ENCODE measurements at regions not wholly inside any gene's neighbourhood (a gene's known extent, or its start where the extent isn't known, plus 50 kb on each side); places are given as distances from the start of the nearest gene placed in this dataset.

- no peak for DNase-seq (ENCODE audit: low read depth in 3 of 3)
Observed at GRCh38 chr1:194280463-194280862, 1094.0 kb upstream of the B3GALT2 start.

DNA sequence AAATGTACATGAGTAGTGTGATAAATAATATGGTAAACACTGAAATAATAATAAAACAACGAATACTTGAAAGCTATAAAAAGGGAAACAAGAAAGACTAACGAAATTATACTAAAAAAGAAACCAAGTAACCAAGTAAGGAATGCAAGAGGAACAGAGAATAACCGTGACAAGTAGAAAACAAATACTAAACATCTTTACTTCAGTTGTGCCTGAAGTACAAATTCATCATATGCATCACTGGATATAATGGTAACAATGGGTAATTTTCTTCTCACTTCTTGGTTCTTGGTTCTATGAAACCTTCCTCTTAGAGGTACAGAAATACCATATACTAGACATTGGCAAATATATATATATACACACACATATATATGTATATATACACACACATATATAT lies 1093.6 kb upstream of the B3GALT2 start:
- no peak for DNase-seq (ENCODE audit: low read depth in 3 of 3)

DNA sequence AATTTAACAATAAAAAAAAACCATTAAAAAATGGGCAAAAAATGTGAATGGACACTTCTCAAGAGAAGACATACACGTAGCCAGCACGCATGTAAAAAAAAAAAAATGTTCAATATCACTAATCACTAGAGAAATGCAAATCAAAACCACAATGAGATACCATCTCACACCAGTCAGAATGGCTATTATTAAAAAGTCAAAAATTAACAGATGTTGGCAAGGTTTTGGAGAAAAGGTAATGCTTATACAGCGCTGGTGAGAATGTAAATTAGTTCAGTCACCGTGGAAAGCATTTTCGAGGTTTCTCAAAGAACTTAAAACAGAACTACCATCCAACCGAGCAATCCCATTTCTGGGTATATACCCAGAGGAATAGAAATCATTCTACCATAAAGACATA lies 1091.5 kb upstream of the B3GALT2 start:
- no peak for DNase-seq (ENCODE audit: low read depth in 3 of 3)

DNA sequence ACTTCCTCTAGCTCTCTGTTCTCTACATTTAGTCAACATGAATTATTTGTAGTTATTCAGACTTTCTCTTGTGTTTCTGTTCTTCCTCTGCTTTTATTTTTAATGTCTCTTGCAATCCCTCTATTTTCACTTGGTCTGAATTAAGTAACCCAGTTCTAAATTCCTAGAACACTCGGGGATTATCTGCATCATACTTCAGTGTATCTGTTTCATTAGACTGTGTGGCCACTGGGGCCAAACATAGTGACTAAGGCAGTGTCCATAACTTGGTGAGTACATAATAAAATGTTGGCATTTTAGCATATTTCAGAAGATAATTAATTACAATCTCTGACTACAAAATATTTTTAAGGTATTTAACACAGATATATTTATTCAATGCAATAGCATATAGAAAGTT lies 1087.2 kb upstream of the B3GALT2 start:
- DNase-seq (ENCODE audit: low read depth in 3 of 3) = no peak

GRCh38 chr1:194268839-194269238 lies 1082.4 kb upstream of the B3GALT2 start:
- no peak for DNase-seq (ENCODE audit: low read depth in 3 of 3)

- no peak for DNase-seq (ENCODE audit: low read depth in 3 of 3)
Observed at GRCh38 chr1:194267021-194267420, 1080.6 kb upstream of the B3GALT2 start.

GRCh38 chr1:194256010-194256409 lies 1069.6 kb upstream of the B3GALT2 start:
- no peak for DNase-seq (ENCODE audit: low read depth in 3 of 3)

DNA sequence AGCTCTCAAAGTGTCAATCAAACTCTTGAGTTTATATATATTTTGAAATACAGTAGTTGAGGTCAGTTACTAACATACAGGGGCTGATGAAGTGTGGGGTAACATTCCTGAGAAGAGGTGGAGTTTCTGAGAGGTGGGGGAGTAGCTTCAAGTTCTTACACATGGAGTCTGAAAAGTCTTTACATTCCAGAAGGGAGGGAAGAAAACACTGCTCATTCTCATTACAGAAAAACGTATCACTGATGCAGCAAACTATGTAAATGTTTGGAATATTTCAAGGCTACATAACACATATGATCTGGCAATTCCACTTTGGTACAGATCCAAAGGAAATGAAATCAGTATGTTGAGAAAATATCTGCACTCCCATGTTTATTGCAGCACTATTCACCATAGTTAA lies 1065.8 kb upstream of the B3GALT2 start:
- no peak for DNase-seq (ENCODE audit: low read depth in 3 of 3)

- no peak for DNase-seq (ENCODE audit: low read depth in 3 of 3)
Observed at GRCh38 chr1:194241215-194241614, 1054.8 kb upstream of the B3GALT2 start.

DNA sequence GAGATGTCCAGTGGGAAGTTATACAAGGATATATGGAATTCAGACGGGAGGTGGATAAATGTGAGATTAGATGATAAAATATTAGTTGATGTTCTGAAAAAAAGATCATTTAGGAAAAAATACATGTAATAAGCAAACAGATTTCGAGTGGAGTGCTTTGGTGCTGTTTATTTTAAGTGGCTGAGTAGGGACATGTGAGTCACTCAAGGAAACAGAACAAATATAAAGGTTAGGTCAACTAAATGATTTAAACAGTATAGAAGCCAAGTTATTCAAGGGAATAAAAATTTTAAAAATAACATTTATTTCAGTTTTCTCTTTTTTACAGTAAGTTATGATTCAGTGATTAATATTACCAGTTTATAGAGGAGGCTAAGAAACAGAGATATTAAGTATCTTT lies 1046.7 kb upstream of the B3GALT2 start:
- no peak for DNase-seq (ENCODE audit: low read depth in 3 of 3)

DNA sequence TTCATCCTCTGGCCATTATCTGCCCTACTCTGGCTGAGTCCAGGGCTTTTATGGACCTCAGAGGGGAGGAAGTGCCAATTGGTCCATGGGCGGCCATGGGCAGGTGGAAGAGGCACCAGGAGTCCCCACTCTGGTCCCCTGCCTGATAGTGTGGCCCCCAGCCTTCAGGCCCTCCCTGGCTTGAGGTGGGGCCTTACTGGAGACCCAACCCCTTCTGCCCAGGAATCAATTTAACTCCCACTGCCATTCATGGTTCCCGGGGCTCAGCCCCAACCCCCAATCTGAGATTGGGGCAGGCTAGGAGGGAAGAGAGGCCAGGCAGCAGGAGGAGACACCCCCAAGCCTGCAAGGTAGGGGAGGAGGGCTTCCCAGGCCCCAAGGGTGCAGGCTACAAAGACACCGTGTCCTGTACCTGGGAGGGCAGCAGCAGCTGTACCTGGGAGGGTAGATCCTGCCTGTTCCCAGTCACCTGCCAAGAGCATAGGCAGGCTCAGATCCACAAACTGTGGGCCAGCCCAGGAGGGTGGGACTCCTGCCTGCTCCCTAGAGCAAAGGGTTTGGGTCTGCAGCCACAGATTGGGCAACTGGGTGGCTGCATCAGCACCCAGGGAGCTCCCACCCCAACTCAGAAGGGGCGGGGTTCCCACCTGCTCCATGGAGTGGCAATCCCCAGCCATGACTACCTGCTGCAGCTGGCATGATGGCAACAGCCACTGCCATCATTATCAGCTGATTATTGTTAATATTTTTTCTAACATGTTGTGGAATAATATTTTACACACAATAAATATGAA lies 1044.1 kb upstream of the B3GALT2 start:
- no peak for DNase-seq (ENCODE audit: low read depth in 3 of 3)

- DNase-seq (ENCODE audit: low read depth in 3 of 3) = no peak
Observed at GRCh38 chr1:194228427-194228826, 1042.0 kb upstream of the B3GALT2 start.

DNA sequence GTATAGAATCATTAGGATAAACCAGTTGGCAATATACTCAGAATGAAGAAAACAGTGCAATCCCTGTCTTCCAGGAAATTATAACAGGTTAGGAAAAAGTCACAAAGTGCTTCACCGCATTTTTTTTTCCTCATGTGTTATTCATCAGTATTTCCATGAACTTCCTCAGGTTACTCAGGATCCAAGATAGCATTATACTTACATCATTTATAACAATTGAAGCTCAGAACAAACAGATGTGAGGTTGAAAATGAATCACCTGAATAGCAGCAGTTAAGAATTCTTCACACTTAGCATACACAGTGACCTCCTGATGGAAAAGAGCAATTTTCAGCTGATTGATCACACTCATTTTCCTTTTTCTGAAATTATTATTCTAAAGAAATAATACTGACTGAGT lies 1040.7 kb upstream of the B3GALT2 start:
- DNase-seq (ENCODE audit: low read depth in 3 of 3) = no peak

DNA sequence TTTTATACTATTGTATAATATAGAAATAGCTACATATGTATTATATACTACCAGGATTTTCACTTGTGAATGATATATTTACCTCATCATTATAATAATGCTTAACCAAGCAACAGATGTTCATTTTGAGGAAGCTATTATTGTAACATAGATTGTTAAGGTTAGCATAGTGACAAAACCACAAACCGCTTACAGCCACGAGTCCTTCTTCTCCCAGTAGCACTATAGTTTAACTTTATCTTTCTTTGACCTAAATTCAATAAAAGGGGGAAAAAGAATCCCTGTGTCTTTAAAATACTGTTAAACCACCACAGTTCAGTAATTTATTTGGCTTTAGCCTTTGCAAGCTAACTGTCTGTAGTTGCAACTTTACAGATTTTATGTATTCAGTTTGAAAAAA lies 1039.4 kb upstream of the B3GALT2 start:
- no peak for DNase-seq (ENCODE audit: low read depth in 3 of 3)

DNA sequence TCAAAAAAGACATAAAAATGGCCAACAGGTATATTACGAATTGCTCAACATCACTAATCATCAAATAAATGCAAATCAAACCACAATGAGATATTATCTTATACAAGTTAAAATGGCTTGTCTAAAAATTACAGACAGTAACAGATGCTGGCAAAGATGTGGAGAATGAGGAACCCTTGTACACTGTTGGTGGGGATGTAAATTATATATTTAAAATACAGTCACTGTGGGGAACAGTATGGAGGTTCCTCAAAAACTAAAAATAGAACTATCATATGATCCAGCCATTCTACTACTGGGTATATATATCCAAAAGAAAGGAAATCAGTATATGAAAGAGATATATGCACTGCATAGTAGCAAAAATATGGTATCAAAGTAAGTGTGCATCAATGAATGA lies 1037.2 kb upstream of the B3GALT2 start:
- no peak for DNase-seq (ENCODE audit: low read depth in 3 of 3)

DNA sequence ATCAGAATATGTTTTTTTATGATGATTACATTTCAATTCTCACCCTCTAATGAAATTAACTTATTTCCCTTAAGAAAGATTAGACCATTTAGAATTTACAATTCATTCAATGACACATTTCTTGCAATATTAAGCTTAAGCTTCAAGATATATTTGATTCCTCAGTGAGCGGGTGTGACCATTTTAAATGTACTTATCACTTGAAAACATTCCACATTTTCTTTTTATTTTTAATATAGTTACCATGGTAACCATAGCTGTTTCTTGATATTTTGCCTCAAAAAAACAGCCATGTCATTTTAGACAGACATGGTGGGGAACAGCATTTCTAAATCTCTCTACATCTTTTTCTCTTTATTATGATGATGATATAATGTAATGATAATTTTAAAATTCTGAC lies 1029.0 kb upstream of the B3GALT2 start:
- DNase-seq (ENCODE audit: low read depth in 3 of 3) = no peak

DNA sequence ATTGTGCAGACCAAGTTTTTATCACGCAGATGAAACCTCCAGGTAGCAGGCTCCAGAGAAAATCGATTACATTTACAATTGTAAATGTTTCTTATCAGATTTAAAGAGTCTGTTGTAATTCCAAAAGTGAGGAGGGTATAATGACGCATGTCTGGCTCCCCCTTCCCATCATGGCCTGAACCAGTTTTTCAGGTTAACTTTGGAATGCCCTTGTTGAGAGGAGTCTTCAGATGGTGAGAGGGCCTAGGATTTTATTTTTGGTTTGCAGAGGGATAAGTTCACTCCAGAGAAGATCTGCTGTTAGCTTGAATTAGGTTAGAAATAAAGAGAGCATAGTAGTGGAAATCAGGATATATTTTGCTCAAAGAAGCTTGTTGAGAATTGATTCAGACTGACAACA lies 1028.3 kb upstream of the B3GALT2 start:
- no peak for DNase-seq (ENCODE audit: low read depth in 3 of 3)

- DNase-seq (ENCODE audit: low read depth in 3 of 3) = no peak
Observed at GRCh38 chr1:194209920-194210319, 1023.5 kb upstream of the B3GALT2 start.

GRCh38 chr1:194208674-194209073 lies 1022.3 kb upstream of the B3GALT2 start:
- no peak for DNase-seq (ENCODE audit: low read depth in 3 of 3)

DNA sequence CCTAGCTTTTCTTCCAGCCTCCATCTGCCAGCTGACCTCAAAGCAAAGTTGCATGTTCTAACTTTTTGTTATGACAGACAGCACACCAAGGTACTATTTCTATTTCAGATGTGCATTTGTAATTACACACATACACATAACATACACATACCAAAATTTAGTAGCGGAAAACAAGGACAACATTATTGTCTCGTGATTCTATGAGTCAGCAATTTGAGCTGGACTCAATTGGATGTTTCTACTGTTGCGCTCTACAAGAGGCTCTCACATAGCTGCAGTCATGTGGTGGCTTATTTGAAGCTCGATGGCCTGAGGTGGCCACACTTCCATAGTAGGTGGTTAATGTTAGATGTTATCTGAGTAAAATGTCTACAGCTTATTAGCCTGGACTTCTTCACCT lies 1010.1 kb upstream of the B3GALT2 start:
- no peak for DNase-seq (ENCODE audit: low read depth in 3 of 3)

- no peak for DNase-seq (ENCODE audit: low read depth in 3 of 3)
Observed at GRCh38 chr1:194194724-194195123, 1008.3 kb upstream of the B3GALT2 start.

DNA sequence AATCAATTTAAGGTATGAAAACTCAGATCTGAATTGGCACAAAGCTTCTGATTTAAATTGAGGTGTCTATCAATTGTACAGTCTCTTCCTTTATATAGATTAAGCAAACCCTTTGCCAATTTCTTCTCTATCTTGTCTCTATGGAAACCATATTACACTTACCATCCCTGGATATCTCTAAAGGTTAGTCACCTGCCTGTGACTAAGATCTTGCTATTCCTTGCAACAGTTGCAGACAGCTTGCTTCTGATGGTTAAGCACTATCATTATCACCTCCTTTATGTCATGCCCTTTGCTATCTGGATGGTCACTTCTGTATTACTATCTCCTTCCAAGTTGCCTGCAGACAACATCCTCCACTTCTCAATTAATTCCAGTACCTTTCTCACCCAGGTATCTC lies 998.6 kb upstream of the B3GALT2 start:
- no peak for DNase-seq (ENCODE audit: low read depth in 3 of 3)

DNA sequence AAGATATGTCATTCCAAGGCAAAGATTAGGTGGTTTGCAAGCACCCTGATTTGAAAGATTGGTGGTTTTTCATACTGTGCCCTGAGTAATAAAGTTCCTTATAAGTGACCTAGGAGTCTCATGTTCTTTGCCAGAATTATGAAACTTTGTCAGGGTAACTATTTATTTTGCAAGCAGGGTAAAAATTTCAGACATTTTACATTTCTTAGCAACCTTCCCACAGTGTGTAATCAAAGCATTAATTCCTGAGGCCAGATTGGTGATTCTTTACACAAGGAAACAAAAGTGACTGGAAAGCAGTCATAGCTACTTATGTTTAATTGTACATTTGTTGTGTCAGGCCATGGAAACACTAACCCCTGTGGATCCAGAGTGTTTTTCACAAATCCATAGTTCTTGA lies 998.0 kb upstream of the B3GALT2 start:
- no peak for DNase-seq (ENCODE audit: low read depth in 3 of 3)

- DNase-seq (ENCODE audit: low read depth in 3 of 3) = no peak
Observed at GRCh38 chr1:194181845-194182244, 995.4 kb upstream of the B3GALT2 start.

Data from stimulated activated CD4-positive, alpha-beta T cell treated with anti-CD3 and anti-CD28 coated beads, TNF-alpha, amount 100 ng/mL, for 24 hours (primary cell).